HG03558 (cell line): ENCODE measurements at regions not wholly inside any gene's neighbourhood (a gene's known extent, or its start where the extent isn't known, plus 50 kb on each side); places are given as distances from the start of the nearest gene placed in this dataset.
"Not testable (repeated sequence)": the region's sequence is repeated elsewhere in the genome, so short reads cannot be mapped to it uniquely, and the experiment has no call there.

Source experiments
- ATAC-seq: cut with Tn5 transposase; IDR thresholded peaks from one replicate; pipeline ENCODE4 v1.9.1; 2021; ENCODE audit warnings: moderate number of reproducible peaks; ENCODE audit not compliant: unreplicated experiment; ENCODE audit errors: extremely low read depth

GRCh38 chr12:69168828-69169227 is 70.5 kb upstream of the CPSF6 start:
- ATAC-seq, result no peak

DNA sequence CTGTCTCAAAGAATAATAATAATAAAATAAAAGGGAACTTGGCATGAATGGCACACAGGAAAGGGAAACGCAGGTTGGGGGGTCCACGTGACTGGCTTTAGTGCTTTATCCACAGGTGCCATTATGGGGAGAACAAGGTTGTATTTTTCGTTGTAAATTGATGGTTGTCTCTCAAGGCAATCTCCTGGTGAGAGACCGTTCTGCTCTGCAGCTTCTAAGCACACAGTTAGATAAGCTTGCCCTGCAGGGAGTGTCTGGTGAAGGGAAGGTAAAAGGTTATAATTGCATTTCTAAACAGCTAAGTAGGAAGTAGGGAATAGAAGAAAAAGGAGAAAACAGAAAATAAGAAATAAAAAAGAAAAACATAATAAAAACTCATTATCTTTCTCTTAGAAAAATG is 69.1 kb upstream of the CPSF6 start:
- no peak for ATAC-seq

DNA sequence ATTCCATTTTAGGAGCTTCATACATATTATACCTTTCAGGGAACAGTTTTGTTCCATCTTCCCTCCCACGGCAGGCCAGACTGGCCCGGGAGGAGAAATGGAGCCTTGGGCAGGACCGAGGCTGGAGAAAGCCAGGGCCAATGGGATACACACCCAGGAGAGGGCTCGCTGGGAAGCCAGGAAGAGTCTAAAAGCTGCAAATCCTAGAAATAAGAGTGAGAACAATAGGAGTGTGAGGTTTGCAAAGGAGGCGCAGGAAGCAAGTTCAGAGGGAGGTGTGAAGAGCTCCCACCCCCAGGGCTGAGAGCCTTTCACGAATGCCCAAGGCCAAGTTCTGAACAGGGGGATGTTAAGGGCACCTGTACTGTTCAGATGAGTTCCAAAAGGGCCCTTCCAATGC is 67.5 kb upstream of the CPSF6 start:
- no peak for ATAC-seq

DNA sequence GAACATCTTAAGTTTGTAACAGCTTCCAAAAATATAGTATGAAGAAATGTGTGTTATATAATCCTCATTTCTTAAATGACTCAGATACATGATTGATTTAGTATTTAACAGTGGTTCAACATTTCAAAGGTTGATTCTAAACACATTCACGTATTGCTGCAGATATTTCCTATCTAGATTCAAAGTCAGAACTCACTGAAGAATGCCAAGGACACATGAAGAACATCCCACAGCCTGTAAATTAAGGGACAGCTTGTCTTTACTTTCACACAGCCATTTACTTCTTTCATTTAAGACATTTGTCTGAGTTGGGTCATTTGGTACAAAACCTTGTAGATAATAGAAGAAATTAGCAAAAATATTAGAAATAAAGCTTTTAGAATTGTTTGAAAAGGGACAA is 66.9 kb upstream of the CPSF6 start:
- ATAC-seq, result no peak

DNA sequence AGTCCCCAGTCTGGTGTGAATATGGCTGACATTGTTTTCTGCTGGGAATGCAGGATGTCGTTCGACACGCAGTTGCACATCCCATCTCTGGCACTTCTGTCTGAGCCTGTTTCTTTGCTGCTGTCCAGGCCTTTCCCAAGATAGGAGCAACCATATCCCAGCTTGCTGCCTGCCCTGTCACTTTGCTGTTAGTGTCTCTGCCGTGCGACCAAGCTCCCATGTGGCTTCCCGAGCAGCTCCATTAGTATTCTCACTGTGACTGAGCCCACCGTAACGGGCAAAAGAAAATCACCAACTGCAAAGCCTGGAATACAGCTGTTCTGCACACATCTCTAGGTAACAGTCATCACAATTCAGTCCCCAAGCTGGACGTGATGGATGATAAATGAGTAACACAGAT is 66.0 kb upstream of the CPSF6 start:
- no peak for ATAC-seq

- ATAC-seq, result no peak
Measured at GRCh38 chr12:69179786-69180185, 59.6 kb upstream of the CPSF6 start.

GRCh38 chr12:69187572-69187971 is 51.8 kb upstream of the CPSF6 start:
- ATAC-seq, result not testable (repeated sequence)

DNA sequence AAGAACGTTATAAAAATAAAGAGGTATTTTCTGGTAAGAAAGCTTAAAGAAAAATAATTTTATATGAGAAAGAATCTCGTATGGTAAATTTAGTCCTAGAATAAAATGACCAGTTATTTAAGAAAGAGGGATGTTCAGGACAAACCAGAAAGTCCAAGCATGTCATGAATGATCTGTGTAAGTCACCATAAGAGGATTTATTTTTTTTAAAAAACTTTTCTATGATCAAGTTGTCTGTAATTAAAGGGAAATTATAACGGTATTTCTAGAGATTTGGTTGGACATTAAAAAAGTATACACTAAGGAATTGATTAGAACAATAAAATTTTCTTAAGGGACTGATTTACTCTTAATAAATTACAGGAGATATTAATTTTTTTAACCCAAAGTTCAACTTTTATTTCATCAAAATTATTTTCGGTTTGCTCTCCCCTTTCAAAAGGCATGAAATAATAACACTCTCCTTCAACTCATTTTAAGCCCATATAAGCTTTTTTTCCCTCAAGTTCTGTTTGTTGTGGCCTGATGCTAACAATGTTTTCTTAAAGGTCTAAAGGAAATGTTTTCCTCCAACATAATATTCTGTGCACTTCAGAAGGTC is 49.9 kb upstream of the CPSF6 start:
- no peak for ATAC-seq
